ENCODE measurements at regions not wholly inside any gene's neighbourhood (a gene's known extent, or its start where the extent isn't known, plus 50 kb on each side); places are given as distances from the start of the nearest gene placed in this dataset.

- TF ChIP-seq CTCF (IDR thresholded peaks at IDR 0.05) (no peak), POLR2A (IDR thresholded peaks at IDR 0.05) (no peak), POLR2AphosphoS5 (IDR thresholded peaks at IDR 0.05) (no peak)
These were observed 1161.8 kb downstream of the EFNA5 start for GRCh38 chr5:106508894-106509293.
